Hematopoietic multipotent progenitor cell treated with erythropoietin and hydrocortisone succinate and interleukin-3 and kit ligand, for 15 days (in vitro differentiated cells): ENCODE measurements at regions not wholly inside any gene's neighbourhood (a gene's known extent, or its start where the extent isn't known, plus 50 kb on each side); places are given as distances from the start of the nearest gene placed in this dataset.
"Not testable (repeated sequence)": the region's sequence is repeated elsewhere in the genome, so short reads cannot be mapped to it uniquely, and the experiment has no call there.

Experiments
- DNase-seq: peaks from one replicate; pipeline ENCODE4 v3.0.0-alpha.2; 2015; ENCODE audit warnings: low spot score

GRCh38 chr9:40930426-40930825 is 198.1 kb downstream of the FOXD4L6 start:
- DNase-seq, result not testable (repeated sequence)

DNA sequence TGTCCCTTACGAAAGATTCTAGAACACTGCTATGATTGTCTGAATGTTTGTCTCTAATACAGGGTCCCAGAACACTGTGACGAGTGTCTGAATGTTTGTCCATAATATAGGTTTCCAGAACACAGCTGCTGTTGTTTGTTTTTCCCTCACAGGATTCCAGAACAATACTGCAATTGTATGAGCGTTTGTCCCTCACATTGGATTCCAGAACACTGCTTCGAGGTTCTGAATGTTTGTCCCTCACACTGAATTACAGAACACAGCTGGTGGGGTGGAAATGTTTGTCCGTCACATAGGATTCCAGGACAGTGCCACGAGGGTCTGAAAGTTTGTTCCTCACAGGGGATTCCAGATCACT is 199.0 kb downstream of the FOXD4L6 start:
- DNase-seq, result not testable (repeated sequence)

- DNase-seq, result no peak
These were observed 199.5 kb downstream of the FOXD4L6 start for GRCh38 chr9:40928803-40929487.

DNA sequence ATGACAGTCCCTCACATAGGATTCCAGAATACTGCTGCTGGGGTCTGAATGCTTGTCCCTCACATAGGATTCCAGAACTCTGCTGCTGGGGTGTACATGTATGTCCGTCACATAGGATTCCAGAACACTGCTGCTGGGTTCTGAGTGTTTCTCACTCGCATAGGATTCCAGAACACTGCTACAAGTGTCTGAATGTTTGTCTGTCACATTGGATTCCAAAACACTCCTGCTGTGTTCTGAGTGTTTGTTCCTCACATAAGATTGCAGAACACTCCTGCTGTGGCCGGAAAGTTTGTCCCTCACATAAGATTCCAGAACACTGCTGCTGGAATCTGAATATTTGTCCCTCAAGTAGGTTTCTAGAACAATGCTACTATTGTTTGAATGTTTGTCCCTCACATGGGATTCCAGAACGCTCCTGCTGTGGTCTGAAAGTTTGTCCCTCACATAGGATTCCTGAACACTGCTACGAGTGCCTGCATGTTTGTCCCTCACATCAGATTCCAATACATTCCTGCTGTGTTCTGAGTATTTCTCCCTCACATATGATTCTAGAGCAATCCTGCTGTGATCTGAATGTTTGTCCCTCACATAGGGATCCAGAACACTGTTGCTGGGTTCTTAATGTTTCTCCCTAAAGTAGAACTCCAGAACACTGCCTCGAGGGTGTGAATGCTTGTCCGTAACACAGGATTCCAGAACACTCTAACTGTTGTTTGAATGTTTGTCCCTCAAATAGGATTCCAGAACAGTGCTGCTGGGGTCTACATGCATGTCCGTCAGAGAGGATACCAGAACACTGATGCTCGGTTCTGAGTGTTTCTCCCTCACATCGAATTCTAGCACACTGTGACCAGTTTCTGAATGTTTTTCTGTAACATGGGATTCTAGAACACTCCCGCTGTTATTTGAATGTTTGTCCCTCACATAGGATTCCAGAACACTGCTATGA is 200.4 kb downstream of the FOXD4L6 start:
- no peak for DNase-seq

GRCh38 chr9:40927260-40927631 is 201.2 kb downstream of the FOXD4L6 start:
- no peak for DNase-seq

GRCh38 chr9:40926404-40927259 is 201.8 kb downstream of the FOXD4L6 start:
- DNase-seq, result no peak

DNA sequence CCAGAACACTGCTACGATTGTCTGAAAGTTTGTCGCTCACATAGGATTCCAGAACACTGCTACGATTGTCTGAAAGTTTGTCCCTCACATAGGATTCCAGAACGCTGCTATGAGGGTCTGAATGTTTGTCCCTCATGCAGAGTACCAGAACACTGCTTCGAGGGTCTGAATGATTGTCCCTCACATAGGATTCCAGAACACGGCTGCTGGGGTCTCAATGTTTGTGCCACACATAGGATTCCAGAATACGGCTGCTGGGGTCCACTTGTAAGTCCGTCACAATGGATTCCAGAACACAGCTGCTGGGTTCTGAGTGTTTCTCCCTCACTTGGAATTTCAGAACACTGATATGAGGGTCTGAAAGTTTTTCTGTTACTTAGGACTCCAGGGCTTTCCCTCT is 203.3 kb downstream of the FOXD4L6 start:
- no peak for DNase-seq

DNA sequence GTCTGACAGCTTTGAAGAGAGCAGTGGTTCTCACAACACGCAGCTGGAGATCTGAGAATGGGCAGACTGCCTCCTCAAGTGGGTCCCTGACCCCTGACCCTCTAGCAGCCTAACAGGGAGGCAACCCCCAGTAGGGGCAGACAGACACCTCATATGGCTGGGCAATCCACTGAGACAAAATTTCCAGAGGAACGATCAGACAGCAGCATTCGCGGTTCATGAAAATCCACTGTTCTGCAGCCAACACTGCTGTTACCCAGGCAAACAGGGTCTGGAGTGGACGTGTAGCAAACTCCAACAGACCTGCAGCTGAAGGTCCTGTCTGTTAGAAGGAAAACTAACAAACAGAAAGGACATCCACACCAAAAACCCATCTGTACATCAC is 212.1 kb downstream of the FOXD4L6 start:
- DNase-seq, result not testable (repeated sequence)

- DNase-seq, result not testable (repeated sequence)
These were observed 212.7 kb downstream of the FOXD4L6 start for GRCh38 chr9:40915660-40916398.

GRCh38 chr9:40914772-40915659 is 213.5 kb downstream of the FOXD4L6 start:
- DNase-seq, result no peak

DNA sequence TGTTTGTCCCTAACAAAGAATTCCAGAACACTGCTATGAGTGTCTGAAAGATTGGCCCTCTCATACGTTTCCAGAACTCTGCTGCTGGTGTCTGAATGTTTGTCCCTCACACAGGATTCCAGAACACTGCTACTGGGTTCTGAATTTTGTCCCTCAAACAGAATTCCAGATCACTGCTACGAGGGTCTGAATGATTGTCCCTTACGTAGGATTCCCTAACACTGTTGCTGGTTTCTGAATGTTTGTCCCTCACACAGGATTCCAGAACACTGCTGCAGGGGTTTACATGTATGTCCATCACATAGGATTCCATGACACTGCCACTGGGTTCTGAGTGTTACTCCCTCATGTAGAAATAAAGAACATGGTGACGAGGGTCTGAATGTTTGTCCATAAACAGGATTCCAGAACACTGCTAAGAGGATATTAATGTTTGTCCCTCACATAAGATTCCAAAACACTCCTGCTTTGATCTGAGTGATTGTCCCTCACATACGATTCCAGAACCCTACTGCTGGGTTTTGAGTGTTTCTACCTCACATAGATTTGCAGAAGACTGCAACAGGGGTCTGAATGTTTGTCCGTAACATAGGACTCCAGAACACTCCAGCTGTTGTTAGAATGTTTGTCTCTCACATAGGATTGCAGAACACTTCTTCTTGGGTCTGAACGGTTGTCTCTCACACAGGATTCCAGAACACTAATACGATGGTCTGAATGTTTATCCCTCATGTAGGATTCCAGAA is 214.4 kb downstream of the FOXD4L6 start:
- no peak for DNase-seq

GRCh38 chr9:40913096-40913719 is 215.3 kb downstream of the FOXD4L6 start:
- no peak for DNase-seq

GRCh38 chr9:40912679-40913078 is 215.8 kb downstream of the FOXD4L6 start:
- DNase-seq, result not testable (repeated sequence)

- no peak for DNase-seq
These were observed 216.8 kb downstream of the FOXD4L6 start for GRCh38 chr9:40911647-40912046.

GRCh38 chr9:40910995-40911394 is 217.5 kb downstream of the FOXD4L6 start:
- DNase-seq, result not testable (repeated sequence)

GRCh38 chr9:40909821-40910220 is 218.7 kb downstream of the FOXD4L6 start:
- DNase-seq, result no peak

DNA sequence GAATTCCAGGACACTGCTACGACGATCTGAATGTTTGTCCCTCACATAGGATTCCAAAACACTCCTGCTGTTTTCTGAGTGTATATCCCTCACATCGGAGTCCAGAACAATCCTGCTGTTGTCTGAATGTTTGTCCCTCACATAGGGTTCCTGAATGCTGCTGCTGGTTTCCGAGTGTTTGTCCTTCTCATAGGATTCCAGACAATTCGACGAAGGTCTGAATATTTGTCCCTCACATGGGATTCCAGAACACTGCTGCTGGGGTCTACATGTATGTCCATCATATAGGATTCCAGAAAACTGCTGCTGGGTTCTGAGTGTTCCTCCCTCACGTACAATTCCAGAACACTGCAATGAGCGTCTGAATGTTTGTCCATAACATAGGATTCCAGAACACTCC is 219.4 kb downstream of the FOXD4L6 start:
- DNase-seq, result not testable (repeated sequence)

DNA sequence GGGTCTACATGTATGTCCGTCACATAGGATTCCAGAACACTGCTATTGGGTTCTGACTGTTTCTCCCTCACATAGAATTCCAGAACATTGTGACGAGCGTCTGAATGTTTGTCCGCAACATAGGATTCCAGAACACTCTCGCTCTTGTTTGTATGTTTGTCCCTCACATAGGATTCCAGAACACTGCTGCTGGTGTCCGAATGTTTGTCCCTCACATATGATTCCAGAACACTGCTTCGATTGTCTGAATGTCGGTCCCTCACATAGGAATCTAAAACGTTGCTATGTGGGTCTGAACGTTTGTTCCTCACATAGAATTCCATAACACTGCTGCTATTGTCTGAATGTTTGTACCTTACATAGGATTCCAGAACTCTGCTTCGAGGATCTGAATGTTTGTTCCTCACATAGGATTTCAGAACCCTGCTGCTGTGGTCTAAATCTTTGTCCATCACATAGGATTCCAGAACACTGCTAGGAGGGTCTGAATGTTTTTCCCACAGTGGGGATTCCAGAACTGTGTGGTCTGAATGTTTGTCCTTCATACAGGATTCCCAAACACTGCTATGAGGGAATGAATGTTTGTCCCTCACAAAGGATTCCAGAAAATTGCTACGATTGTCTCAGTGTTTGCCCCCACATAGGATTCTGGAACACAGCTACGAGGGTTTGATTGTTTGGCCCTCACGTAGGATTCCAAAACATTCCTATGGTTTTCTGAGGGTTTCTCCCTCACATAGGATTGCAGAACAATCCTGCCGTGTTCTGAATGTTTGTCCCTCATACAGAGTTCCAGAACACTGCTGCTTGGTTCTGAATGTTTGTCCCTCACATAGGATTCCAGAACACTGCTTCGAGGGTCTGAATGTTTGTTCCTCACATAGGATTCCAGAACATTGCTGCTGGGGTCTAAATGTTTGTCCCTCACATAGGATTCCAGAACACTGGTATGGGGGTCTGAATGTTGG is 220.5 kb downstream of the FOXD4L6 start:
- DNase-seq, result no peak
